ENCODE measurements at regions not wholly inside any gene's neighbourhood (a gene's known extent, or its start where the extent isn't known, plus 50 kb on each side); places are given as distances from the start of the nearest gene placed in this dataset.

DNA sequence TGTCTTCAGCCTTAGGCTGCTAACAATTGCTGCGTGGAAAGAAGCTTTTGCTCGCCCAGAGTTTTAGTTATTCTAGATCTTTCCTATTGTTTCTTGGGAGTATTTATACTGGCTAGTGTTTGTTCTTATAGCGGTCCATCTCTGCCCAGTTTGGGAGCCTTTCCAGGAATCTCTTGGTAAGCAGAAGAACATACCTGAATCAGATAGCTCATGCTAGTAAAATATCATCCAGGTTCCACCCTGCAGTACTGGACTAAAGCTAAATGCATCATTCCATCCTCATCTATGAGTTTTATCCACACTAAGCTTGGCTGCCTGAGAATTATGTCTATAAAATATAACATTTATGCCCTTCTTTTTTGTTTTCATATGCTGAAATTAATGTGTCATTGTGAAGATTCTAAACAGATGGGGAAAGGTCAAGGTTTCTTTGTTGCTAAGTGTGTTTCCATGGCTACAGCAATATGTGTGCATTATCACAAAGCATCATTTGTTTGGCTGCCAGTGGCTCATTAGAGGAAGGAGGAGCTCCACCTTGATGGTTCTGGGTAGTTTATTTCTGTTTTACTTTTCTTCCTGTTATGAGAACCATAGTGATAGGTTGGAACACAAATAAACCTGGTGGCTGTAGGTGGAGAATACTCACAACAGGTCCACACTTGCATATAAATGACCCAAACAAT, 182.8 kb downstream of the PIK3C3 start:
- TF ChIP-seq SMC3 (IDR thresholded peaks at IDR 0.05; ENCODE audit: low read depth, low read length) (no peak), RAD21 (IDR thresholded peaks at IDR 0.05; ENCODE audit: low read length) (no peak), MXI1 (IDR thresholded peaks at IDR 0.05; ENCODE audit: low read depth, low read length) (no peak), NRF1 (IDR thresholded peaks at IDR 0.05; ENCODE audit: low read depth, low read length) (no peak), RCOR1 (IDR thresholded peaks at IDR 0.05; ENCODE audit: low read length) (no peak), GABPA (IDR thresholded peaks at IDR 0.05; ENCODE audit: low read depth) (no peak)
- TF ChIP-seq, protein P1, sequence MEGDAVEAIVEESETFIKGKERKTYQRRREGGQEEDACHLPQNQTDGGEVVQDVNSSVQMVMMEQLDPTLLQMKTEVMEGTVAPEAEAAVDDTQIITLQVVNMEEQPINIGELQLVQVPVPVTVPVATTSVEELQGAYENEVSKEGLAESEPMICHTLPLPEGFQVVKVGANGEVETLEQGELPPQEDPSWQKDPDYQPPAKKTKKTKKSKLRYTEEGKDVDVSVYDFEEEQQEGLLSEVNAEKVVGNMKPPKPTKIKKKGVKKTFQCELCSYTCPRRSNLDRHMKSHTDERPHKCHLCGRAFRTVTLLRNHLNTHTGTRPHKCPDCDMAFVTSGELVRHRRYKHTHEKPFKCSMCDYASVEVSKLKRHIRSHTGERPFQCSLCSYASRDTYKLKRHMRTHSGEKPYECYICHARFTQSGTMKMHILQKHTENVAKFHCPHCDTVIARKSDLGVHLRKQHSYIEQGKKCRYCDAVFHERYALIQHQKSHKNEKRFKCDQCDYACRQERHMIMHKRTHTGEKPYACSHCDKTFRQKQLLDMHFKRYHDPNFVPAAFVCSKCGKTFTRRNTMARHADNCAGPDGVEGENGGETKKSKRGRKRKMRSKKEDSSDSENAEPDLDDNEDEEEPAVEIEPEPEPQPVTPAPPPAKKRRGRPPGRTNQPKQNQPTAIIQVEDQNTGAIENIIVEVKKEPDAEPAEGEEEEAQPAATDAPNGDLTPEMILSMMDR (IDR thresholded peaks at IDR 0.05), result no peak
